Activated T-helper 17 cell treated with anti-CD3 and anti-CD28 coated beads, Interleukin-2, amount 50 U/mL, for 72 hours (primary cell): ENCODE measurements at regions not wholly inside any gene's neighbourhood (a gene's known extent, or its start where the extent isn't known, plus 50 kb on each side); places are given as distances from the start of the nearest gene placed in this dataset.

ENCODE experiments used
- ATAC-seq: fragments of 150-1000 bp; cut with Tn5 transposase; replicated peaks from 2 replicates; pipeline ENCODE4 v1.10.0; 2021; ENCODE audit warnings: mild to moderate bottlenecking, moderate library complexity
- H3K27ac Mint-ChIP-seq: one replicate; pipeline ENCODE4 v1.8.0; 2022; ENCODE audit warnings: mixed read lengths
- H3K27me3 Mint-ChIP-seq: one replicate; pipeline ENCODE4 v1.8.0; 2022; ENCODE audit warnings: mixed read lengths
- H3K36me3 Mint-ChIP-seq: one replicate; pipeline ENCODE4 v1.8.0; 2022; ENCODE audit warnings: low read depth, mild to moderate bottlenecking, mixed read lengths
- H3K4me1 Mint-ChIP-seq: one replicate; pipeline ENCODE4 v1.8.0; 2022; ENCODE audit warnings: mixed read lengths
- H3K4me3 Mint-ChIP-seq: one replicate; pipeline ENCODE4 v1.8.0; 2022; ENCODE audit warnings: mild to moderate bottlenecking, mixed read lengths
- H3K9me3 Mint-ChIP-seq: one replicate; pipeline ENCODE4 v1.8.0; 2022; ENCODE audit warnings: mixed read lengths

DNA sequence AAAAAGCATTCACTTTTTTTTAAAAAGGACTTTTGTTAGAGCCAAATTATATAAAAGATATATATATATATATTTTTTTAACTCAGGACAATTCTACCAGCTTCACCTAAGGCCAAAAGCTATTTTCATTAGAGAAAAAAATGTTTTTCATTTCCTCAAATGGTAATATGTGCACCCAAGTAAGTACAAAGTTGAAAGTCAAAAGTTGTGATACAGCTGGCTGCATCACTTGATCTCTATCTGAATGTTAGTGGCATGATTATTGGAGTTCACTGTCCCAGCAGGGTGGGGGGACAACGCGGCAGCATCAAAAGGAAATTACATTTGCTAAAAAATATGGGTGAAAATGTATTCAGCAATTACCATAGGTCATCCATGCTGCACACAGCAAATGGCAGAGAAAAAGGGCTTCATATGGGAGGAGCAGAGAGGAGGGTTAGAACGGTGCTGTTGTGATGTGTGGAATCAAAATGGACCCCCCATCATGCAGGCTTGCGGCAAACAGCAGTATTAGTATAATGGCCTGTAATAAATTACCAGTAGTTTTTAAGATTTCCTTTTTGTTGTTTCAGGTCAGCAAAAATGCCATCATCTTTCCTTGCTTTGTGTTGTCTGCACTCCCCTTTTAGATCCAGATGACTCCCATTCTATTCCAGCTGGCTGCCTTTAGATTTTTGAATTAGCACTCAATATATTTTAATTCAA lies 253.7 kb downstream of the MAT2B start:
- H3K4me1 Mint-ChIP-seq: no peaks in the 10 kb centered on the region
- no peak overlapping the region for H3K4me3 Mint-ChIP-seq
- H3K27ac Mint-ChIP-seq: no peak overlapping the region
- peaks cover 3% of the 10 kb centered on the region for H3K27me3 Mint-ChIP-seq
- no peaks in the 10 kb centered on the region for H3K36me3 Mint-ChIP-seq
- no peak for ATAC-seq
- peaks cover 4% of the 10 kb centered on the region for H3K9me3 Mint-ChIP-seq

DNA sequence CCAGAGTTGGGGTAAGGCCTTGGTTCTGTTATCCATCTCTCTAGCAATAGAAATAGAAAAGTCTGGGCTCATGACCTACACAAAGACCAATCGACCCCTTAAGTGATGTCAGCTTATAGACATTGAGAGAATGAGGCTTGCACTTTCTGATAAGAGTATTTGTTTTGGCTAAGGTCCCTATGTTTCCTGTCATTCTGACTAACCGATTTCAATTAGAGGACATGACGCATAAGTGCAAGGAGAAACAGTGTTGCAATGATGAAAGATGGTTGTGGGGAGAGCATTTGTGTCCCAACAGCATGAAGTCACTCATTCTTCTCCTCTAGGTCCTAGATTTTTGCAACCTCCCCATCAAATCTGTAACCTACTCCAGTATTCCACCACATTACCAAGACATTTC lies 255.1 kb downstream of the MAT2B start:
- Mint-ChIP-seq H3K36me3 (no peaks in the 10 kb centered on the region), H3K4me1 (no peaks in the 10 kb centered on the region), H3K27me3 (peaks cover 3% of the 10 kb centered on the region), H3K4me3 (no peak overlapping the region), H3K27ac (no peak overlapping the region), H3K9me3 (no peaks in the 10 kb centered on the region)
- ATAC-seq: no peak

DNA sequence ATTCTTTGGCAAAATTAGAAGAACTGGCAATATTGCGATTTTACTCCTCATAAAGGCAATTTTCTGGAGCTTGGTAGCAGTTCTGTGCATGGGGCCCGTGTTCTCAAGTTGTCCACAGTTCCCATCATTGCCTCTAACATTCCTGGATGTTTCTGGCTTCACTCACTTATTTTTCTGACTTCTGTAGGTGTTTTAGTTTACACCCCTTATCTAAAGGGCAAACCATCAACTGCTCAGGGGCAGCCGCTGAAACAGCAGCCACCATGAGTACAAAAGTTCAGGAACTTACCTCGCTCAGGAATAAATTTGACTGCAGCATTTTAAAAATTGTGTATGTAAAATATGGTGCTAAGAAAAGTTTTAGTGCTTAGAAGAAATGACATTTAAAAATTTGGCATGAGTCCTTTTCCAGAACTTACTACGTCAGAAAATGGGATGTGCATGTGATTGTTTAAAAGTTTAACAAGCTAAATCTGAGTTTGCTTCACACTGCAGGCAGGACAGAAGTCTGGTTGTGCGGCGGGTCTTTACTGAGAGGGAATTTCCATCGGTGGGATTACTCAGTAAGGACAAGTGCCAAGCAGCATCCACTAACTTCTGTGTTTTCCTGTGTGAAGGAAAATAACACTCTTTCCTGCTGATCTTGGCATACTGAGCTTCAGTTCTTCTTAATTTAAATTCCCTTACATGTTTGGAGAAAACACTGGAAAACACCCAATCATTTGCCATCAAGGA lies 261.7 kb downstream of the MAT2B start:
- no peak for ATAC-seq
- Mint-ChIP-seq H3K9me3 (peaks cover 3% of the 10 kb centered on the region), H3K4me3 (no peak overlapping the region), H3K27ac (no peak overlapping the region), H3K4me1 (no peaks in the 10 kb centered on the region), H3K27me3 (no peaks in the 10 kb centered on the region), H3K36me3 (no peaks in the 10 kb centered on the region)

DNA sequence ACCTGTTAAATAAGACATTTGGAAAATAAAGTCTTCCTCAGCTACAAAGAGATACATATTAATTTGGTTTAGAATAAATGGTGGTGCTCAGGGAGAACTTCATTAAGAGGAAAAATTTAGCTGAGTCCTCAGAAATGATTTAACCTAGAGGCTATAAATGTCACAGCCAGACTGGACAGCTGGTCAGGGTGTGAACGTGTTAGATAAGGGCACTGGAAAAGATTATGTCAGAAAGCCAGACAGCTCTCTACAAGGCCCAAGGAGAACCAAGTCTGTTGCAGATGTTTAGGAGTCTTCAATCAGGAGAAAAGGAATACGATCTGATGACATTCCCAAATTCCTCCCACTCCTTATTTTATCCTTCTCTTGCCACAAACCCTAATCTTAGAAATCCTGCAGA lies 265.2 kb downstream of the MAT2B start:
- Mint-ChIP-seq H3K4me1 (no peaks in the 10 kb centered on the region), H3K27me3 (no peaks in the 10 kb centered on the region), H3K9me3 (peaks cover 3% of the 10 kb centered on the region), H3K4me3 (no peak overlapping the region), H3K27ac (no peak overlapping the region), H3K36me3 (no peaks in the 10 kb centered on the region)
- no peak for ATAC-seq

DNA sequence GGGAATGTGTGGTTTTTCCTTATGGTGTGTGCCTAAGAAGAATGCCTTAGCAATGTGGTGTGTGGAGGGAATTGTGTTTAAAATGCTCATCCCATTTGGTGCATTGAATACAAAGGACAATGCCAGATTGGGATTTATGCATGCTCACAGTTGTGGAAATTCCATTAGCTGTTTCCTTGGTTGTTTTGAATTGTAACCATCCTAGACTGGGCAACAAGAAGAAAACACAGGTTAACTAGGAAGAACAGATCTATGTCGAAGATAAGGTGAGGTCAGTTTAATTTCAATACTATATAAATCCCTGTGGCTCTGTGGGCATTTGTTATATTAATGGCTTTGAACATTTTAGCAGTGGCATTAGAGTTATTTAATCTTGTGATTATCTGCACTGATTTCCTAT lies 266.8 kb downstream of the MAT2B start:
- Mint-ChIP-seq H3K27ac (no peak overlapping the region), H3K9me3 (peaks cover 3% of the 10 kb centered on the region), H3K4me3 (no peak overlapping the region), H3K27me3 (no peaks in the 10 kb centered on the region), H3K4me1 (no peaks in the 10 kb centered on the region), H3K36me3 (no peaks in the 10 kb centered on the region)
- no peak for ATAC-seq

DNA sequence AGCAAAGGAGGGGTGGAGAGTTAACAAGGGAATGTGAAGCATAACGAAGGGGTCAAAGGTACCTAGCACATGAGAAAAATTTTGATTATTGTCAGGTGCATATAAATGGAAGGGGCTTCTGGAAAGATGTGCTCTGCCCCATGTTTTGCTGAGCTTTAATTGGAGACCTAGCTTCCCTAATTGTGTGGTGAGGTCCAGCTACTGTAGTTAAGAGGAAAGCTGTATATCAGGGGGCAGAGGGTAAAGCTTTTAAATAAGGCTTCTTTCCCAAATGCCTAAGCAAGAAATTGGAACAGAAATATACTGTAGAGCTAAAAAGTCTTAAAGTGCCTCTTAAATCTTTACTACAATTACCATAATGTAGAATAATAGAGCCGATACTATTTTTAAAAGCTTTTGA lies 267.2 kb downstream of the MAT2B start:
- H3K4me1 Mint-ChIP-seq: no peaks in the 10 kb centered on the region
- no peaks in the 10 kb centered on the region for H3K36me3 Mint-ChIP-seq
- no peak overlapping the region for H3K27ac Mint-ChIP-seq
- H3K9me3 Mint-ChIP-seq: peaks cover 3% of the 10 kb centered on the region
- H3K27me3 Mint-ChIP-seq: no peaks in the 10 kb centered on the region
- no peak overlapping the region for H3K4me3 Mint-ChIP-seq
- ATAC-seq: no peak

DNA sequence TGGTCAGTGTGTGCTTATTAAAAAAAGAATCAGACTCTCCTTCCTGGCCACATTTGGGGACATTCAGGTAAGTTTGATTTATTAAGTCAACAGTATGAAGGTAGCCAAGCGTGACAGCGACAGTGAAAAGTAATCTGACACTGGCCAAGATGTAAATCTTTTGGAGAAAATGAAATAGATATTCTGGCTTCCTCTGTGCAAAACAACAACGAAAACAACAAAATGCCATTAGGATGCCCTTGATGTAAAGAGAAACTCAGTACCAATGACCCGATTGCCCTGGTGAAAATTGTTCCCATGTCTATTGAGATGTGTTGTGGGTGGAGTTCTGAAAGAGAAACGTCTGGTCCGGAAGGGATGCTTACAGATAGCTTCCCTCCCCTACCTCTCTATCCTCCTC lies 267.8 kb downstream of the MAT2B start:
- no peak overlapping the region for H3K27ac Mint-ChIP-seq
- no peaks in the 10 kb centered on the region for H3K4me1 Mint-ChIP-seq
- ATAC-seq: no peak
- H3K9me3 Mint-ChIP-seq: peaks cover 3% of the 10 kb centered on the region
- no peaks in the 10 kb centered on the region for H3K27me3 Mint-ChIP-seq
- no peaks in the 10 kb centered on the region for H3K36me3 Mint-ChIP-seq
- no peak overlapping the region for H3K4me3 Mint-ChIP-seq

DNA sequence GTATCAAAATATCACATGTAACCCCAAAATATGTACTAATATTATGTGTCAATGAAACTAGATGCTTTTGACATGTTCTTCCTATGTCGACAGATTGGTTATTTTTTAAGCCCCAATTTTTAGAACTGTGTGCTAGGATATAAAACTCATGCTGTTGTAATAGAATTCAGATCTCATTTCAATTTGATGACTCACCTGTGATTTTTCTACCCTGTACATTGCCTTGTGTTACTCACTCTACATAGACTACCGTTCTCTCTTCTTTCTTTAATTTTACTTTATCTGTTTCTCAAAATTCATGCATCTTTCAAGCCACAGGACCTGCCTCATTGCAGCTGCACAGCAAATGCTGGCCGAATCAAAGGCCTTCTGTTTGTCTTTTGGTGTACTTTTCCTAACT lies 284.5 kb downstream of the MAT2B start:
- ATAC-seq: no peak

DNA sequence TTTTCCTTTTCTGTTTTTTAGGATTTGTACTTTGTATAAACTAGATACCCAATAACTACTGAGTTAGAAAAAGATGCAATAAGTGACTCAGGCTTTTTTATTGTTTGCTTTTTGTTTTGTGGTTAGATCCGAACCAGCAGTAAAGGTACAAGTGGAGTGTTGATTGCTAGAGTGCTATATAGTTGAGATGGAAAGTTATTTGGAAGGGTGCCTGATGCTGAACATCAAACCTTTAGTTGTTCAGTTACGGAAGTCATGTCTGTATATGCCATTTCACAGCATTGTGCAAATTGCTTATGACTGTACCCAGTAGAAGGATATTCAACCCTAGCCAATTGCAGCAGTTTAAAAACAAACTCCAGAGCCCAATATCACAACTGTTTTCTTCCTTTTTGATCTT lies 285.1 kb downstream of the MAT2B start:
- Mint-ChIP-seq H3K4me3 (no peak overlapping the region), H3K9me3 (peaks cover 5% of the 10 kb centered on the region), H3K27ac (no peak overlapping the region), H3K4me1 (no peaks in the 10 kb centered on the region), H3K27me3 (no peaks in the 10 kb centered on the region), H3K36me3 (no peaks in the 10 kb centered on the region)
- no peak for ATAC-seq

More for the DNA sequence above, 284.5 kb downstream of the MAT2B start:
- H3K4me3 Mint-ChIP-seq: no peak overlapping the region
- H3K27me3 Mint-ChIP-seq: no peaks in the 10 kb centered on the region
- no peaks in the 10 kb centered on the region for H3K36me3 Mint-ChIP-seq
- peaks cover 3% of the 10 kb centered on the region for H3K9me3 Mint-ChIP-seq
- no peak overlapping the region for H3K27ac Mint-ChIP-seq
- H3K4me1 Mint-ChIP-seq: no peaks in the 10 kb centered on the region

DNA sequence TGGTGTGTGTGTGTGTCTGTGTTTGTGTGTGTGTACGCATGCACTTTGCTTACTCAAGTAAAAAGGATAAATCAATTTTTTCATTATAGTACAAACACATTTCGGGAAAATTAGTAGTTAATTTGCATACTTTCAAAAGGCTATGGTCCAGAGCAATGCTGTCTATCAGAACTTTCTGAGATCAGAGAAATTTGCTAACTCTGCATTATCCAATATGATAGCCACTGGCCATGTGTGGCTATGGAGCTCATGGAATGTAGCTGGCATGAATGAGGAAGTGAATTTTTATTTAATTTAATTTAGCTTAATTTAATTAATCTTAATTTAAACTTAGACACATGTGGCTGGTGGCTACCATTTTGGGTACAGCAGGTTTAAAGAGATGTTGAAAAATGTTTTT lies 289.6 kb downstream of the MAT2B start:
- no peaks in the 10 kb centered on the region for H3K27me3 Mint-ChIP-seq
- H3K4me3 Mint-ChIP-seq: no peak overlapping the region
- H3K4me1 Mint-ChIP-seq: no peaks in the 10 kb centered on the region
- H3K36me3 Mint-ChIP-seq: no peaks in the 10 kb centered on the region
- no peak for ATAC-seq
- H3K9me3 Mint-ChIP-seq: peaks cover 7% of the 10 kb centered on the region
- no peak overlapping the region for H3K27ac Mint-ChIP-seq

DNA sequence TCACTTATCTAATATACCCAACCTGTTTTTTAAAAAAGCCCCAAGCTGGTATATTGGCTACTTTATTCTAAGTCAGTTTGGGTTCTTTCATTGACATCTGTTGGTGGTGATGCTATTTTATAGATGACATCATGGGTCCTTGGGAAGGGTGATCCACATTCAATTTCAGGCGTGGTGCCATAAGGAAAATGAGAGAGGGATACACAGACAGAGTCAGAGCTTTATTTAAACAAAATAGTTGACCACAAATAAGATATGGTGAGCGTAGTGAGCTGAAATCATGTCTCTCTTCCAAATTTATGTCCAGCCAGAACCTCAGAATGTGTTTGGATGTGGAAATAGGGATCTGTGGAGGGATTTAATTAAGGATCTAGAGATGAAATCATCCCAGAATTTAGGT lies 302.4 kb downstream of the MAT2B start:
- Mint-ChIP-seq H3K36me3 (no peaks in the 10 kb centered on the region), H3K27me3 (no peaks in the 10 kb centered on the region), H3K4me3 (no peak overlapping the region), H3K27ac (no peak overlapping the region), H3K9me3 (peaks cover 3% of the 10 kb centered on the region), H3K4me1 (no peaks in the 10 kb centered on the region)
- ATAC-seq: no peak

DNA sequence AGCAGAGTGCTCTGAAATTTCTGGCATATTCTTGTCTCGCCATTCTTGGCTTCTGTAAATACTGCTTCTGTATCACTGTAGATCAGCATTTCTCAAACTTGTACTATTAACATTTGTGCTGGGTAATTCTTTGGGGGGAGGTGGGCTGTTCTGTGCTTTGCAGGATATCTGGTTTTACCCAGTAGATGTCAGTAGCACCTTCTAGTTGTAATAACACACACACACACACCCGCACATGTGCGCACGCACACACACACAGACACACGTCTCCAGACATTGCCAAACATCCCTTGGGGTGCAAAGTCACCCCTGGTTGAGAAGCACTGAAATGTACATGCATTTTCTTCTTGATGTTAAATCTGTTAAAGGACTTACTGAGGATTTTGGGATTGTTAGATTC lies 304.1 kb downstream of the MAT2B start:
- H3K27ac Mint-ChIP-seq: no peak overlapping the region

DNA sequence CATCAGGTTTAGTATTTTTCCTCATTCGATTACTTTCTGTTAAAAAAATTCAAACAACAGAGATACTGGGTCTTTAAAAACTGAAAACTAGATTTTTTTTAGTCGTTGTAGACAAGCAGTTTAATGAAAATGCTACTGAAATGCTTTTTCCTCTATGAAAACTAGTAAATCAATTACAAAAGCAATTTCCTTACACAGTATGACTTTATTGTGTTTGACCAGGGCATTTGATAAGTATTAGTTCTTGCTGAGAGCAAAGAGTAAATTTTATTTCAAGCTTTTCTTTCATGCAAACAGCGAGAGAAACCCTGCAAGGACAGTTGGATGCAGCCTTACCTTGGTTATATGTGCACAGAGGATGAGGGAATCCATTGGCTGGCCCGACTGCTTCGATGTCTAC lies 308.5 kb downstream of the MAT2B start:
- peaks cover 3% of the 10 kb centered on the region for H3K9me3 Mint-ChIP-seq
- no peak for ATAC-seq
- H3K4me3 Mint-ChIP-seq: no peak overlapping the region
- H3K36me3 Mint-ChIP-seq: no peaks in the 10 kb centered on the region
- H3K27me3 Mint-ChIP-seq: no peaks in the 10 kb centered on the region
- H3K27ac Mint-ChIP-seq: no peak overlapping the region
- H3K4me1 Mint-ChIP-seq: no peaks in the 10 kb centered on the region

More for the DNA sequence above, 304.1 kb downstream of the MAT2B start:
- H3K4me1 Mint-ChIP-seq: no peaks in the 10 kb centered on the region
- no peak for ATAC-seq
- no peaks in the 10 kb centered on the region for H3K36me3 Mint-ChIP-seq
- H3K9me3 Mint-ChIP-seq: peaks cover 3% of the 10 kb centered on the region
- no peaks in the 10 kb centered on the region for H3K27me3 Mint-ChIP-seq
- H3K4me3 Mint-ChIP-seq: no peak overlapping the region

DNA sequence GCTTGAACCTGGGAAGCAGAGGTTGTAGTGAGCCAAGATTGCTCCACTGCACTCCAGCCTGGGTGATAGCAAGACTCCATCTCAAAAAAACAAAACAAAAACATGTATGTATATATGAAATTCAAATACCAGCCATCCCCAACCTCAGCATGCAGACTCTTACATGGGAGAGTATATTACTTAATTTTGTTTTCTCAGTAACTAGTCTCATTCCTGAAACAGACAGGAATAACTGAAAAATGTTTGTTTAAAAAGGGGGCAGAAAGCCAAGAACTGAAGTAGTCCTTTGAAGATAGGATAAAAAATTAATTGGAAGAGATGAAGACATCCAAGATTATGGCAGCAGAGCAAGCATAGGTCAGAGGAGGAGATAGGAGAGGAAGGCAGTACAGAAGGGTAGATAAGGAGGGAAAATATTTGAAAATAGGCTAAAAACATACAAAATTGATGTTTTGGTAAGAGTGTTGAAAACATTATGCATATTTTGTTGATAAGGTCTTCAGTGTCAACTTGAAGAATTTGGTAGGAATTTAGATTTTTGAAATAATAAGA lies 309.9 kb downstream of the MAT2B start:
- no peak overlapping the region for H3K4me3 Mint-ChIP-seq
- no peaks in the 10 kb centered on the region for H3K27me3 Mint-ChIP-seq
- no peak overlapping the region for H3K27ac Mint-ChIP-seq
- no peaks in the 10 kb centered on the region for H3K36me3 Mint-ChIP-seq
- H3K4me1 Mint-ChIP-seq: no peaks in the 10 kb centered on the region
- ATAC-seq: no peak
- peaks cover 5% of the 10 kb centered on the region for H3K9me3 Mint-ChIP-seq

DNA sequence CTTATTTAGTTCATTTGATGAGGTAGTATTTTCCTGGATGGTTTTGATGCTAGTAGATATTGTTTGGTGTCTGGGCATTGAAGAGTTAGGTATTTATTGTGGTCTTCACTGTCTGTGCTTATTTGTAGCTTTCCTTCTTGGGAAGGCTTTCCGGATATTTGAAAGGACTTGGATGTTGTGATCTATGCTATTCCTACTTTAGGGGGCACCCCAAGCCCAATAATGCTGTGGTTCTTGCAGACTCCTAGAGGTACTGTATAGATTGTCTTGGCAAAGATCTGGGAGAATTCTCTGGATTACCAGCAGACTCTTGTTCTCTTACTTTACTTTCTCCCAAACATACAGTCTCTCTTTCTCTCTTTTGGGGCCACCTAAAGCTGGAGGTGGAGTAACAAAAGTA lies 315.7 kb downstream of the MAT2B start:
- Mint-ChIP-seq H3K4me1 (no peaks in the 10 kb centered on the region), H3K9me3 (peaks cover 9% of the 10 kb centered on the region), H3K4me3 (no peak overlapping the region), H3K36me3 (no peaks in the 10 kb centered on the region), H3K27ac (no peak overlapping the region), H3K27me3 (no peaks in the 10 kb centered on the region)
- no peak for ATAC-seq
